ENCODE measurements at regions not wholly inside any gene's neighbourhood (a gene's known extent, or its start where the extent isn't known, plus 50 kb on each side); places are given as distances from the start of the nearest gene placed in this dataset.

DNA sequence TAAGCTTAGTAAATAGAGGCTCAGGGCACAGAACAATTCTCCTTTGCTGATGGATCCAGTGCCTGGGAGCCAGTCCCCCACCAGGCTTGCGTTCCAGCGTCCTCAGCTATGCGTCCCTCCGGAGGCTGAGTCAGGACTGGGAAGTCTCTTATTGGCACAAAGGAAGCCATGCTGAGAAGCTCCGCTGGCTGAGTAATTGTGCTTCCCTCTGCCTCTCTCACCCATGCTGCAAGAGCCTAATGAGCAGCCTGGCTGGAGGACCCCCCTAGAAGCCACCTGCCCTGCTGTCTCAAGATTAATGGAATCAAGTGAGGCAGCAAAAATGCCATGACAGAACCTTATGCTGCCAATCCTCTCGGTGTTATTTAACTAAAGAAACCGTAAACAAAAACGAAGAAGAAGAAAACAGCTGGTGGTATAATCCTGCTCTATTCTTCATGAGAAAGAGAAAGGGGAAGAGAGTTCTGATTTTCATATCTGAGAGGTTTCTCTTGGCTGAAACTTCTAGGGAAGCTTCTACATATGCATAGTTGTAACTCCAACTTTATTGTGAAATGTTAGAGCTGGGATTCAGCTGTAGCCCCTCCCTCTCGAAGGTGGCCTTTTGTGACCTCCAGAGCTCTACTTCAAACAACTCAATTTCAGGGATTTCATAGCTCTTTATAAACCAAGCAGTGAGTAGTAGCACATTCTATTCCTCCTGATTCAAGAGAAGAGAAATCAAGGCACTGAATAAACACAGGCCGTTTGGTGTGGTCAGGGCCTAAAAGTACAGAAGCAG lies 185.4 kb upstream of the SEMA6A start:
- TF ChIP-seq, protein P1, sequence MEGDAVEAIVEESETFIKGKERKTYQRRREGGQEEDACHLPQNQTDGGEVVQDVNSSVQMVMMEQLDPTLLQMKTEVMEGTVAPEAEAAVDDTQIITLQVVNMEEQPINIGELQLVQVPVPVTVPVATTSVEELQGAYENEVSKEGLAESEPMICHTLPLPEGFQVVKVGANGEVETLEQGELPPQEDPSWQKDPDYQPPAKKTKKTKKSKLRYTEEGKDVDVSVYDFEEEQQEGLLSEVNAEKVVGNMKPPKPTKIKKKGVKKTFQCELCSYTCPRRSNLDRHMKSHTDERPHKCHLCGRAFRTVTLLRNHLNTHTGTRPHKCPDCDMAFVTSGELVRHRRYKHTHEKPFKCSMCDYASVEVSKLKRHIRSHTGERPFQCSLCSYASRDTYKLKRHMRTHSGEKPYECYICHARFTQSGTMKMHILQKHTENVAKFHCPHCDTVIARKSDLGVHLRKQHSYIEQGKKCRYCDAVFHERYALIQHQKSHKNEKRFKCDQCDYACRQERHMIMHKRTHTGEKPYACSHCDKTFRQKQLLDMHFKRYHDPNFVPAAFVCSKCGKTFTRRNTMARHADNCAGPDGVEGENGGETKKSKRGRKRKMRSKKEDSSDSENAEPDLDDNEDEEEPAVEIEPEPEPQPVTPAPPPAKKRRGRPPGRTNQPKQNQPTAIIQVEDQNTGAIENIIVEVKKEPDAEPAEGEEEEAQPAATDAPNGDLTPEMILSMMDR (IDR thresholded peaks at IDR 0.05), result no peak
- TF ChIP-seq POLR2A (IDR thresholded peaks at IDR 0.05), result no peak
